Ishikawa (cell line): ENCODE measurements at regions not wholly inside any gene's neighbourhood (a gene's known extent, or its start where the extent isn't known, plus 50 kb on each side); places are given as distances from the start of the nearest gene placed in this dataset.

Source experiments
- CEBPB ChIP-seq: IDR thresholded peaks from 2 replicates; pipeline ENCODE4 v1.6.1; 2012
- CREB1 ChIP-seq: IDR thresholded peaks from 2 replicates; pipeline ENCODE4 v1.6.1; 2012; ENCODE audit warnings: low read depth
- EGR1 ChIP-seq: IDR thresholded peaks from 2 replicates; pipeline ENCODE4 v1.6.1; 2012
- EP300 ChIP-seq: IDR thresholded peaks from 2 replicates; pipeline ENCODE4 v1.6.1; 2012; ENCODE audit warnings: borderline replicate concordance
- FOXM1 ChIP-seq: IDR thresholded peaks from 2 replicates; pipeline ENCODE4 v1.6.1; 2012; ENCODE audit warnings: low read depth, borderline replicate concordance
- NFIC ChIP-seq: IDR thresholded peaks from 2 replicates; pipeline ENCODE4 v1.6.1; 2012
- RAD21 ChIP-seq: IDR thresholded peaks from 2 replicates; pipeline ENCODE4 v1.6.1; 2012; ENCODE audit warnings: low read depth
- TAF1 ChIP-seq: IDR thresholded peaks from 2 replicates; pipeline ENCODE4 v1.6.1; 2012; ENCODE audit warnings: low read depth, mild to moderate bottlenecking
- TCF12 ChIP-seq: IDR thresholded peaks from 2 replicates; pipeline ENCODE4 v1.6.1; 2012; ENCODE audit warnings: low read depth
- TEAD4 ChIP-seq: IDR thresholded peaks from 2 replicates; pipeline ENCODE4 v1.6.1; 2012
- YY1 ChIP-seq: IDR thresholded peaks from 2 replicates; pipeline ENCODE4 v1.6.1; 2012; ENCODE audit warnings: low read depth
- ZBTB7A ChIP-seq: IDR thresholded peaks from 2 replicates; pipeline ENCODE4 v1.6.1; 2012; ENCODE audit warnings: low read depth
- TF ChIP-seq, protein P1 (sequence below): IDR thresholded peaks from 2 replicates; pipeline ENCODE4 v1.6.1; 2012
- TF ChIP-seq, protein P2 (sequence below): IDR thresholded peaks from 2 replicates; pipeline ENCODE4 v1.6.1; 2012; ENCODE audit warnings: low read depth, mild to moderate bottlenecking
- TF ChIP-seq, protein P3 (sequence below): IDR thresholded peaks from 2 replicates; pipeline ENCODE4 v1.6.1; 2012

DNA sequence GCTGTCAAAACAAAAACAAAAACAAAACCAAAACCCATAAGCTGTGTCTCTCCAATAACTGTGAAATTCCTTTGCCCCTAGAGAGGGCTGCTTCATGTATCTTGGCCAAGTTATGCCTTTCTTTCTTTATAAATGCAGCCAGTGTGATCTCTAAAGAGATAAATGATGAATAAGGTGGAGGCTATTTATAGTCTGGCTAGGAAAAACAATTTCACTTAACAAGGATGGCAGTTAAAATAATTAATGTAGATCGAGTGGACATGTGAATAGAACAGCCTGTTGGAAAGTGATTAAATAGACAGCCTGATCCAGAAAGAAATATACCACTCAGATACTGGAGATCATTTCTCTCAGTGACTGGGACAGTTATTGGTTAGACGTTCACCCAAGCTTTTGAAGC, 1666.9 kb upstream of the CELF4 start:
- no peak for TF ChIP-seq RAD21
- TF ChIP-seq CREB1, result no peak
- TF ChIP-seq EP300, result no peak
- TF ChIP-seq NFIC, result no peak
- no peak for TF ChIP-seq FOXM1
- no peak for TF ChIP-seq ZBTB7A
- TF ChIP-seq, protein P1, sequence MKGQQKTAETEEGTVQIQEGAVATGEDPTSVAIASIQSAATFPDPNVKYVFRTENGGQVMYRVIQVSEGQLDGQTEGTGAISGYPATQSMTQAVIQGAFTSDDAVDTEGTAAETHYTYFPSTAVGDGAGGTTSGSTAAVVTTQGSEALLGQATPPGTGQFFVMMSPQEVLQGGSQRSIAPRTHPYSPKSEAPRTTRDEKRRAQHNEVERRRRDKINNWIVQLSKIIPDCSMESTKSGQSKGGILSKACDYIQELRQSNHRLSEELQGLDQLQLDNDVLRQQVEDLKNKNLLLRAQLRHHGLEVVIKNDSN, result no peak
- no peak for TF ChIP-seq TEAD4
- no peak for TF ChIP-seq EGR1
- TF ChIP-seq, protein P2, sequence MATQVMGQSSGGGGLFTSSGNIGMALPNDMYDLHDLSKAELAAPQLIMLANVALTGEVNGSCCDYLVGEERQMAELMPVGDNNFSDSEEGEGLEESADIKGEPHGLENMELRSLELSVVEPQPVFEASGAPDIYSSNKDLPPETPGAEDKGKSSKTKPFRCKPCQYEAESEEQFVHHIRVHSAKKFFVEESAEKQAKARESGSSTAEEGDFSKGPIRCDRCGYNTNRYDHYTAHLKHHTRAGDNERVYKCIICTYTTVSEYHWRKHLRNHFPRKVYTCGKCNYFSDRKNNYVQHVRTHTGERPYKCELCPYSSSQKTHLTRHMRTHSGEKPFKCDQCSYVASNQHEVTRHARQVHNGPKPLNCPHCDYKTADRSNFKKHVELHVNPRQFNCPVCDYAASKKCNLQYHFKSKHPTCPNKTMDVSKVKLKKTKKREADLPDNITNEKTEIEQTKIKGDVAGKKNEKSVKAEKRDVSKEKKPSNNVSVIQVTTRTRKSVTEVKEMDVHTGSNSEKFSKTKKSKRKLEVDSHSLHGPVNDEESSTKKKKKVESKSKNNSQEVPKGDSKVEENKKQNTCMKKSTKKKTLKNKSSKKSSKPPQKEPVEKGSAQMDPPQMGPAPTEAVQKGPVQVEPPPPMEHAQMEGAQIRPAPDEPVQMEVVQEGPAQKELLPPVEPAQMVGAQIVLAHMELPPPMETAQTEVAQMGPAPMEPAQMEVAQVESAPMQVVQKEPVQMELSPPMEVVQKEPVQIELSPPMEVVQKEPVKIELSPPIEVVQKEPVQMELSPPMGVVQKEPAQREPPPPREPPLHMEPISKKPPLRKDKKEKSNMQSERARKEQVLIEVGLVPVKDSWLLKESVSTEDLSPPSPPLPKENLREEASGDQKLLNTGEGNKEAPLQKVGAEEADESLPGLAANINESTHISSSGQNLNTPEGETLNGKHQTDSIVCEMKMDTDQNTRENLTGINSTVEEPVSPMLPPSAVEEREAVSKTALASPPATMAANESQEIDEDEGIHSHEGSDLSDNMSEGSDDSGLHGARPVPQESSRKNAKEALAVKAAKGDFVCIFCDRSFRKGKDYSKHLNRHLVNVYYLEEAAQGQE, result no peak
- TF ChIP-seq TAF1, result no peak
- TF ChIP-seq YY1, result no peak
- TF ChIP-seq CEBPB, result no peak

DNA sequence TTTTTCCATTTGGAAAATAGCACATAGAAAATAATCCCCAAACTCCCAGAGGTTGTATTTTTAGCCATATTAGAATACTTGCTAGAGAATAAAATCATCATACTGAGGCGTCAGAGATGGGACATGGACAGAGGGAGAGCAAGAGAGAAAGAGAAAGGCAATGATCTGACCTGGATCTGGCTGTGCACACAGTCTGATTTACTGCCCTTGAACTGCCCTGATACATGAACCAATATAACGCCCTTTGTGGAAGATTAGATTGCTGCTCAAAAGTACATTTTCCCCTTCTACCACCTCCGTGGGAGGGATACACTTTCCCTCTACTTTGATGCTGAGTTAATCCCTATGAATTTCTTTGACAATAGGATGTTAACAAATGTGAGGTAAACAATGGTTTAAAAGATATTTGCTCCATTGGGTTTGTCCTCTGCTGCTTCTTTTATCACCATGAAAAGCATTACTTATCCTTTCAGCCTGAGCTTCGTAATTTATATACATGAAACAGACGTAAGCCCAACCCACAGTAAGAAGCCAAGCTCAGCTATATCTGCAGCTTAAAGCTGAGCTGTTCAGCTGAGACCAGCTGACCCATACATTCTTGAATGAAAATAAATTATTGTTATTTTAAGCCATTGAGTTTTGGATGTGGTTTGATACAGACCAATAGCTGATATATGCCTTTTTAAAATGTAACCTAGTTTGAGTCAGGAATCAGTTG, 1664.6 kb upstream of the CELF4 start:
- no peak for TF ChIP-seq CREB1
- TF ChIP-seq RAD21, result no peak
- TF ChIP-seq, protein P1, result no peak
- no peak for TF ChIP-seq TCF12
- no peak for TF ChIP-seq TAF1
- no peak for TF ChIP-seq NFIC
- TF ChIP-seq ZBTB7A, result no peak
- TF ChIP-seq CEBPB, result no peak
- TF ChIP-seq, protein P3, sequence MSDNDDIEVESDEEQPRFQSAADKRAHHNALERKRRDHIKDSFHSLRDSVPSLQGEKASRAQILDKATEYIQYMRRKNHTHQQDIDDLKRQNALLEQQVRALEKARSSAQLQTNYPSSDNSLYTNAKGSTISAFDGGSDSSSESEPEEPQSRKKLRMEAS, result no peak
- TF ChIP-seq, protein P2, result no peak
- no peak for TF ChIP-seq EGR1
- TF ChIP-seq TEAD4, result no peak

DNA sequence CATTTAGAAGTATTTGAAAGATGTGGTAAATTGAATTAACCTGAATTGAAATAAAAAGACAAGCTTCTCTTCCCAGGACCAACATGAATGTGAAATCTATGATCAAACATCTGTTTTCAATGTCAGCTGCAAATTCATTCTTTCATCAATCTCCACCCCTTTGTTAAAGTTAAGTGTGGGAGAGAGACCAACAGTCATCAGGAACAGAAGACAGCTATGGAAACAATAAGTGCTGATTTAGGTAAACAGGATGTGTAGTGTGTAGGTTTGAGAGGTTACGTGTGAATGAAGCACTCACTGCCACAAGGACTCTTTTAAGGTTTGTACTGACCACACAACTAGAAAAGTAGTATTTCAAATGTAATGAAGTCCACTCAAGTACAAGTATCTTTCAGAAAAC, 1659.8 kb upstream of the CELF4 start:
- TF ChIP-seq TEAD4 (no peak), FOXM1 (no peak), RAD21 (no peak), CREB1 (no peak), CEBPB (no peak), NFIC (no peak), EP300 (no peak), TCF12 (no peak), ZBTB7A (no peak), EGR1 (no peak), TAF1 (no peak), YY1 (no peak)
- TF ChIP-seq, protein P2, result no peak
- TF ChIP-seq, protein P1, result no peak
- TF ChIP-seq, protein P3, result no peak

DNA sequence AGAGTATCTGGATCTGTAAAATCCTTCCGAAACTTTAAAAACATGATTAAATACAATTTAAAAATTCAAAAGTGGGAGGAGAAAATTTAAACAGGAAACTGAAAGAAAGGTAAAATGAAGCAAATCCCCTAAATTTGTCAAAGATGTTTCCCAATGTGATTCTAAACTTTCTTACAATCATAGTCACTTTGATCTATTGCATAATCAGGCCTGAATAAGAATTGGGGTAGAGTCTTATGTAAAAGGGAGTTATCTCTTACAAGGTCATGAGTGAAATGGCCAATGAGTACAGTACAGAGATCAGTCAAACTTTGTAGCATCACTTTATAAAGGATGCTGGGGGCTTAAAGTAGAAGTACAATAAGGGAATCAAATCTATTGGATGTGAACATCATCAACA, 1657.7 kb upstream of the CELF4 start:
- TF ChIP-seq CEBPB (no peak), EGR1 (no peak), FOXM1 (no peak), CREB1 (no peak), TCF12 (no peak), TAF1 (no peak), ZBTB7A (no peak), EP300 (no peak)
- TF ChIP-seq, protein P1, result no peak
